ENCODE measurements at regions not wholly inside any gene's neighbourhood (a gene's known extent, or its start where the extent isn't known, plus 50 kb on each side); places are given as distances from the start of the nearest gene placed in this dataset.

- TF ChIP-seq RAD21 (conservative IDR thresholded peaks at IDR 0.05) (no peak), EP300 (conservative IDR thresholded peaks at IDR 0.05; ENCODE audit: poor library complexity, severe bottlenecking) (no peak), POLR2AphosphoS5 (IDR thresholded peaks at IDR 0.05) (no peak), SMC3 (conservative IDR thresholded peaks at IDR 0.05; ENCODE audit: poor library complexity) (no peak), EZH2 (IDR thresholded peaks at IDR 0.05; ENCODE audit: borderline replicate concordance, insufficient read depth, low read length, poor library complexity, severe bottlenecking) (no peak), MXI1 (conservative IDR thresholded peaks at IDR 0.05; ENCODE audit: poor library complexity, severe bottlenecking) (no peak), CTCF (IDR thresholded peaks at IDR 0.05; ENCODE audit: poor library complexity, severe bottlenecking) (no peak), REST (IDR thresholded peaks at IDR 0.05; ENCODE audit: borderline replicate concordance) (no peak), TAF1 (IDR thresholded peaks at IDR 0.05; ENCODE audit: low read depth) (no peak)
- H3K36me3 ChIP-seq (ENCODE audit: insufficient read depth, low read length): no peaks in the 10 kb centered on the region
Measured at GRCh38 chr12:59859171-59859510, 263.3 kb downstream of the SLC16A7 start.

GRCh38 chr12:59861635-59862034 is 265.8 kb downstream of the SLC16A7 start:
- Histone ChIP-seq H2AFZ (ENCODE audit: low read depth, low read length) (no peak overlapping the region), H3K36me3 (ENCODE audit: insufficient read depth, low read length) (no peaks in the 10 kb centered on the region), H3K79me2 (replicated peaks; ENCODE audit: insufficient read depth, low read length) (no peaks in the 10 kb centered on the region), H3K27me3 (ENCODE audit: insufficient read depth, low read depth, low read length) (no peaks in the 10 kb centered on the region), H3K9me2 (ENCODE audit: insufficient read depth, low read length) (no peaks in the 10 kb centered on the region), H4K20me1 (ENCODE audit: insufficient read depth) (no peaks in the 10 kb centered on the region), H3K4me2 (ENCODE audit: low read length) (no peak overlapping the region), H3K27ac (ENCODE audit: low read length) (no peak overlapping the region), H3K9me3 (ENCODE audit: low read length) (no peaks in the 10 kb centered on the region), H3F3A (ENCODE audit: insufficient read depth, low read length, poor library complexity, severe bottlenecking) (no peaks in the 10 kb centered on the region), H3K9ac (ENCODE audit: low read length) (no peak overlapping the region), H3K4me3 (ENCODE audit: low read length) (no peak overlapping the region)
- TF ChIP-seq SMC3 (conservative IDR thresholded peaks at IDR 0.05; ENCODE audit: poor library complexity) (no peak), EZH2 (IDR thresholded peaks at IDR 0.05; ENCODE audit: borderline replicate concordance, insufficient read depth, low read length, poor library complexity, severe bottlenecking) (no peak), MXI1 (conservative IDR thresholded peaks at IDR 0.05; ENCODE audit: poor library complexity, severe bottlenecking) (no peak), CTCF (IDR thresholded peaks at IDR 0.05; ENCODE audit: poor library complexity, severe bottlenecking) (no peak), EP300 (conservative IDR thresholded peaks at IDR 0.05; ENCODE audit: poor library complexity, severe bottlenecking) (no peak), REST (IDR thresholded peaks at IDR 0.05; ENCODE audit: borderline replicate concordance) (no peak), POLR2AphosphoS5 (IDR thresholded peaks at IDR 0.05) (no peak), TAF1 (IDR thresholded peaks at IDR 0.05; ENCODE audit: low read depth) (no peak), RAD21 (conservative IDR thresholded peaks at IDR 0.05) (no peak)

More at GRCh38 chr12:59859171-59859510, 263.3 kb downstream of the SLC16A7 start:
- Histone ChIP-seq H3K27me3 (ENCODE audit: insufficient read depth, low read depth, low read length) (no peaks in the 10 kb centered on the region), H3K9me3 (ENCODE audit: low read length) (no peaks in the 10 kb centered on the region), H3F3A (ENCODE audit: insufficient read depth, low read length, poor library complexity, severe bottlenecking) (no peaks in the 10 kb centered on the region), H3K27ac (ENCODE audit: low read length) (no peak overlapping the region), H3K9ac (ENCODE audit: low read length) (no peak overlapping the region), H3K4me3 (ENCODE audit: low read length) (no peak overlapping the region), H3K79me2 (replicated peaks; ENCODE audit: insufficient read depth, low read length) (no peaks in the 10 kb centered on the region), H3K4me2 (ENCODE audit: low read length) (no peak overlapping the region), H4K20me1 (ENCODE audit: insufficient read depth) (no peaks in the 10 kb centered on the region), H2AFZ (ENCODE audit: low read depth, low read length) (no peak overlapping the region), H3K9me2 (ENCODE audit: insufficient read depth, low read length) (no peaks in the 10 kb centered on the region)

All from neural cell (in vitro differentiated cells).